HCT116 (cell line): ENCODE measurements at regions not wholly inside any gene's neighbourhood (a gene's known extent, or its start where the extent isn't known, plus 50 kb on each side); places are given as distances from the start of the nearest gene placed in this dataset.
"Not testable (repeated sequence)": the region's sequence is repeated elsewhere in the genome, so short reads cannot be mapped to it uniquely, and the experiment has no call there.

Experiments used
- ATAC-seq: fragments of 200-7000 bp; cut with Tn5 transposase; 2 replicates; pipeline ENCODE4 v1.9.1; 2020; ENCODE audit warnings: mild to moderate bottlenecking, moderate library complexity
- BruUV-seq: library from RNA; stranded (reverse); fragments of 400-500 nt; replicated peaks from 2 replicates; lab custom pipeline; 2021; lab: Mats Ljungman, UMichigan
- CTCF ChIA-PET: fragments of 300-600 bp; sonication (Branson Sonifier 250); formaldehyde crosslinking; loops from one replicate; lab custom pipeline; 2021; ENCODE audit warnings: antibody characterized with exemption; lab: Charles Lee
- POLR2A ChIA-PET: fragments of 300-600, 350-600 bp; sonication (Branson Sonifier 250); formaldehyde crosslinking; loops from one replicate; lab custom pipeline; 2021; ENCODE audit warnings: antibody characterized with exemption; lab: Charles Lee
- RAD21 ChIA-PET, 2 experiments: fragments of 300-600 bp; sonication (Branson Sonifier 250); formaldehyde crosslinking; loops; one replicate each; lab custom pipeline; 2023; ENCODE audit warnings: low total read pairs in 2 of 2; ENCODE audit not compliant: uncharacterized antibody in 2 of 2, unreplicated experiment in 2 of 2, low non-redundant PET in 1 of 2; lab: Charles Lee
- DNase-seq: peaks from one replicate; pipeline ENCODE4 v3.0.0-alpha.2; 2010; ENCODE audit warnings: low read depth, low spot score
- H2AFZ ChIP-seq: fragments of 200-600 bp; shearing (Covaris generic), sonication (generic); 2 replicates; pipeline ENCODE4 v1.6.1; 2017; ENCODE audit warnings: low read depth, mixed run types, mixed read lengths, antibody characterized with exemption, low read length; ENCODE audit not compliant: poor library complexity, severe bottlenecking
- H3K27ac ChIP-seq: 2 replicates; pipeline ENCODE4 v1.5.1; 2012; ENCODE audit warnings: low read depth, low read length
- H3K27me3 ChIP-seq: fragments of 200-600 bp; sonication (generic); 2 replicates; pipeline ENCODE4 v1.6.1; 2016; ENCODE audit warnings: mixed run types, low read length, mixed read lengths; ENCODE audit not compliant: insufficient read depth
- H3K36me3 ChIP-seq, 2 experiments: fragments of 200-500 bp in 1 of 2; fragments of 200-600 bp in 1 of 2; sonication (Bioruptor generic) in 1 of 2; sonication (generic) in 1 of 2; 2 replicates each; pipeline versions ENCODE4 v1.5.1 to v1.6.1; 2014 to 2016; ENCODE audit warnings: low read length in 2 of 2, inconsistent platforms in 1 of 2, mixed read lengths in 1 of 2, mixed run types in 1 of 2; ENCODE audit not compliant: insufficient read depth in 2 of 2, control insufficient read depth in 1 of 2
- H3K4me1 ChIP-seq, 2 experiments: fragments of 200-600 bp in 1 of 2; sonication (generic) in 1 of 2; 2 replicates each; pipeline versions ENCODE4 v1.5.1 to v1.6.1; 2012 to 2017; ENCODE audit warnings: low read length in 2 of 2, inconsistent platforms in 1 of 2, mild to moderate bottlenecking in 1 of 2, mixed read lengths in 1 of 2, mixed run types in 1 of 2, moderate library complexity in 1 of 2; ENCODE audit not compliant: insufficient read depth in 2 of 2, control insufficient read depth in 1 of 2
- H3K4me2 ChIP-seq: fragments of 200-600 bp; sonication (generic); 2 replicates; pipeline ENCODE4 v1.6.1; 2017; ENCODE audit warnings: mixed run types, low read length, mixed read lengths
- H3K4me3 ChIP-seq, 2 experiments: fragments of 200-600 bp in 1 of 2; sonication (generic) in 1 of 2; replicated peaks in 1 of 2; 2 replicates each; pipeline ENCODE4 v1.5.1; 2011 to 2016; ENCODE audit warnings: low read length in 2 of 2, control low read depth in 1 of 2, low read depth in 1 of 2, mild to moderate bottlenecking in 1 of 2, mixed read lengths in 1 of 2, mixed run types in 1 of 2
- H3K79me2 ChIP-seq: fragments of 200-600 bp; sonication (generic); 2 replicates; pipeline ENCODE4 v1.6.1; 2017; ENCODE audit warnings: mild to moderate bottlenecking, mixed run types, low read length, moderate library complexity, mixed read lengths; ENCODE audit not compliant: insufficient read depth
- H3K9ac ChIP-seq: fragments of 200-600 bp; sonication (generic); 2 replicates; pipeline ENCODE4 v1.6.1; 2016; ENCODE audit warnings: low read length, mixed read lengths
- H3K9me2 ChIP-seq: fragments of 200-600 bp; sonication (generic), shearing (Covaris generic); 2 replicates; pipeline ENCODE4 v1.6.1; 2017; ENCODE audit warnings: mixed run types, mild to moderate bottlenecking, moderate library complexity; ENCODE audit not compliant: insufficient read depth
- H3K9me3 ChIP-seq, 2 experiments: fragments of 200-500 bp in 1 of 2; fragments of 200-600 bp in 1 of 2; sonication (Bioruptor generic) in 1 of 2; sonication (generic) in 1 of 2; 2 replicates each; pipeline ENCODE4 v1.6.1; 2014 to 2017; ENCODE audit warnings: low read length in 2 of 2, mixed read lengths in 2 of 2, inconsistent platforms in 1 of 2, low read depth in 1 of 2, mild to moderate bottlenecking in 1 of 2, mixed run types in 1 of 2, moderate library complexity in 1 of 2; ENCODE audit not compliant: control insufficient read depth in 1 of 2, insufficient read depth in 1 of 2
- H4K20me1 ChIP-seq: fragments of 200-600 bp; sonication (generic), shearing (Covaris generic); 2 replicates; pipeline ENCODE4 v1.6.1; 2017; ENCODE audit warnings: mixed run types, mild to moderate bottlenecking, moderate library complexity; ENCODE audit not compliant: insufficient read depth
- CBX3 ChIP-seq: IDR thresholded peaks from 2 replicates; pipeline ENCODE4 v1.6.1; 2012; ENCODE audit warnings: low read depth
- EZH2phosphoT487 ChIP-seq: fragments of 200-600 bp; IDR thresholded peaks from 2 replicates; pipeline ENCODE4 v1.6.1; 2018; ENCODE audit warnings: antibody characterized with exemption, borderline replicate concordance
- JUND ChIP-seq: IDR thresholded peaks from 2 replicates; pipeline ENCODE4 v1.6.1; 2012
- SP1 ChIP-seq: IDR thresholded peaks from 2 replicates; pipeline ENCODE4 v1.6.1; 2012; ENCODE audit warnings: low read depth
- TCF7L2 ChIP-seq: IDR thresholded peaks from 2 replicates; pipeline ENCODE4 v1.7.0; 2011; ENCODE audit warnings: borderline replicate concordance, inconsistent platforms; ENCODE audit not compliant: insufficient read depth, insufficient read length; ENCODE audit errors: extremely low read depth
- ZNF274 ChIP-seq: fragments of 200-500 bp; sonication (Bioruptor generic); IDR thresholded peaks from 2 replicates; pipeline ENCODE4 v1.6.1; 2014; ENCODE audit warnings: mild to moderate bottlenecking, low read depth, low read length, inconsistent platforms
- intact Hi-C: fragments of 100-400 bp; cut with micrococcal nuclease; formaldehyde crosslinking; loops from 2 replicates; pipeline ENCODE4 v1.10.0; 2022

- Histone ChIP-seq H3K27ac (no peak overlapping the region), H3K4me2 (no peak overlapping the region), H3K27me3 (peaks cover 29% of the 10 kb centered on the region; the same call in 1 of the 2 replicates), H3K4me3 (no peak overlapping the region), H3K79me2 (no peaks in the 10 kb centered on the region), H2AFZ (no peak overlapping the region), H3K4me1 (no peaks in the 10 kb centered on the region), H3K36me3 (no peaks in the 10 kb centered on the region), H3K9ac (no peak overlapping the region), H4K20me1 (no peaks in the 10 kb centered on the region), H3K9me3 (peaks cover 3 to 14% of the 10 kb centered on the region in 2 experiments; a peak in 2 of 4 replicates), H3K9me2 (no peaks in the 10 kb centered on the region)
- ATAC-seq = no peak
- ChIA-PET CTCF (no interaction called here), RAD21 (no interaction called here), POLR2A (no interaction called here)
- DNase-seq = no peak
- intact Hi-C loops = no loop called here
- no TSS peak for BruUV-seq
- TF ChIP-seq JUND (no peak), TCF7L2 (no peak), CBX3 (no peak), ZNF274 (no peak), EZH2phosphoT487 (no peak), SP1 (no peak)
These were observed 218.7 kb downstream of the FOXD4L6 start for GRCh38 chr9:40909821-40910220.

- H3K4me2 ChIP-seq, BruUV-seq, intact Hi-C loops, H3K9me2 ChIP-seq, DNase-seq, H3K4me3 ChIP-seq, ATAC-seq, H3K36me3 ChIP-seq, H3K9ac ChIP-seq, H4K20me1 ChIP-seq, CTCF ChIA-PET, POLR2A ChIA-PET, H2AFZ ChIP-seq, H3K4me1 ChIP-seq, H3K79me2 ChIP-seq, RAD21 ChIA-PET, H3K27ac ChIP-seq: not testable (repeated sequence)
- peaks cover 24% of the 10 kb centered on the region; the same call in 1 of the 2 replicates for H3K27me3 ChIP-seq
- peaks cover 3 to 14% of the 10 kb centered on the region in 2 experiments; a peak in 2 of 4 replicates for H3K9me3 ChIP-seq
These were observed 219.4 kb downstream of the FOXD4L6 start for GRCh38 chr9:40909111-40909510.
